H9 (cell line): ENCODE measurements at regions not wholly inside any gene's neighbourhood (a gene's known extent, or its start where the extent isn't known, plus 50 kb on each side); places are given as distances from the start of the nearest gene placed in this dataset.

Source experiments
- DNase-seq: peaks from one replicate; pipeline ENCODE4 v3.0.0-alpha.2; 2017
- H2AFZ ChIP-seq: one replicate; pipeline ENCODE4 v1.6.1; 2013; ENCODE audit warnings: mild to moderate bottlenecking, low read length, control low read depth, moderate library complexity
- H2AK5ac ChIP-seq: 2 replicates; pipeline ENCODE4 v1.6.1; 2013; ENCODE audit warnings: low read length, control low read depth, mixed read lengths; ENCODE audit not compliant: insufficient read length
- H2BK120ac ChIP-seq: one replicate; pipeline ENCODE4 v1.6.1; 2013; ENCODE audit warnings: low read depth, mild to moderate bottlenecking, low read length, control low read depth, inconsistent platforms; ENCODE audit not compliant: poor library complexity, severe bottlenecking
- H2BK12ac ChIP-seq: 2 replicates; pipeline ENCODE4 v1.6.1; 2013; ENCODE audit warnings: low read length, control low read depth, mixed read lengths, low read depth; ENCODE audit not compliant: insufficient read length
- H2BK15ac ChIP-seq: 2 replicates; pipeline ENCODE4 v1.6.1; 2013; ENCODE audit warnings: low read depth, low read length, control low read depth
- H2BK20ac ChIP-seq: one replicate; pipeline ENCODE4 v1.6.1; 2013; ENCODE audit warnings: low read depth, mild to moderate bottlenecking, low read length, control low read depth, inconsistent platforms; ENCODE audit not compliant: poor library complexity, severe bottlenecking
- H2BK5ac ChIP-seq: 2 replicates; pipeline ENCODE4 v1.6.1; 2013; ENCODE audit warnings: low read length, control low read depth, mixed read lengths; ENCODE audit not compliant: insufficient read length
- H3K14ac ChIP-seq: 2 replicates; pipeline ENCODE4 v1.6.1; 2013; ENCODE audit warnings: low read length, control low read depth; ENCODE audit not compliant: insufficient read depth
- H3K18ac ChIP-seq: 2 replicates; pipeline ENCODE4 v1.6.1; 2013; ENCODE audit warnings: low read depth, mild to moderate bottlenecking, mixed read lengths, low read length, control low read depth; ENCODE audit not compliant: insufficient read length
- H3K23ac ChIP-seq: 2 replicates; pipeline ENCODE4 v1.6.1; 2013; ENCODE audit warnings: low read length, control low read depth, mixed read lengths, low read depth; ENCODE audit not compliant: insufficient read length
- H3K23me2 ChIP-seq: 2 replicates; pipeline ENCODE4 v1.6.1; 2013; ENCODE audit warnings: low read depth, mild to moderate bottlenecking, mixed read lengths, low read length, control low read depth; ENCODE audit not compliant: insufficient read length, poor library complexity, severe bottlenecking
- H3K27ac ChIP-seq: 2 replicates; pipeline ENCODE4 v1.5.1; 2013; ENCODE audit warnings: low read length, control low read depth, mixed read lengths, low read depth; ENCODE audit not compliant: insufficient read length
- H3K27me3 ChIP-seq: 2 replicates; pipeline ENCODE4 v1.6.1; 2013; ENCODE audit warnings: low read length, control low read depth, inconsistent platforms; ENCODE audit not compliant: insufficient read depth
- H3K4ac ChIP-seq: 2 replicates; pipeline ENCODE4 v1.6.1; 2013; ENCODE audit warnings: low read depth, mild to moderate bottlenecking, control low read depth, inconsistent platforms, low read length, moderate library complexity
- H3K4me1 ChIP-seq: 2 replicates; pipeline ENCODE4 v1.6.1; 2013; ENCODE audit warnings: low read length, control low read depth, inconsistent platforms; ENCODE audit not compliant: insufficient read depth
- H3K4me2 ChIP-seq: 2 replicates; pipeline ENCODE4 v1.6.1; 2013; ENCODE audit warnings: low read length, control low read depth, mixed read lengths; ENCODE audit not compliant: insufficient read length, insufficient read depth
- H3K56ac ChIP-seq: 2 replicates; pipeline ENCODE4 v1.6.1; 2013; ENCODE audit warnings: low read depth, mild to moderate bottlenecking, mixed read lengths, low read length, control low read depth; ENCODE audit not compliant: insufficient read length
- H3K79me1 ChIP-seq: 2 replicates; pipeline ENCODE4 v1.6.1; 2013; ENCODE audit warnings: low read depth, mild to moderate bottlenecking, moderate library complexity, low read length, control low read depth, inconsistent platforms; ENCODE audit not compliant: insufficient read depth, poor library complexity, severe bottlenecking
- H3K79me2 ChIP-seq: 2 replicates; pipeline ENCODE4 v1.6.1; 2013; ENCODE audit warnings: low read length, control low read depth, inconsistent platforms; ENCODE audit not compliant: insufficient read depth
- H3K9ac ChIP-seq: 2 replicates; pipeline ENCODE4 v1.6.1; 2013; ENCODE audit warnings: low read length, control low read depth, mixed read lengths; ENCODE audit not compliant: insufficient read length; ENCODE audit errors: extremely low read depth
- H3K9me3 ChIP-seq: one replicate; pipeline ENCODE4 v1.6.1; 2013; ENCODE audit warnings: low read depth, low read length, inconsistent platforms; ENCODE audit not compliant: control insufficient read depth
- H3T11ph ChIP-seq: one replicate; pipeline ENCODE4 v1.6.1; 2013; ENCODE audit warnings: mild to moderate bottlenecking, low read length, control low read depth, inconsistent platforms
- H4K20me1 ChIP-seq: one replicate; pipeline ENCODE4 v1.6.1; 2013; ENCODE audit not compliant: control insufficient read depth, insufficient read length, insufficient read depth
- H4K5ac ChIP-seq: 2 replicates; pipeline ENCODE4 v1.6.1; 2013; ENCODE audit warnings: low read depth, mild to moderate bottlenecking, mixed read lengths, low read length, control low read depth; ENCODE audit not compliant: insufficient read length
- H4K8ac ChIP-seq: replicated peaks from 2 replicates; pipeline ENCODE4 v1.6.1; 2013; ENCODE audit warnings: low read length, control low read depth, mixed read lengths, low read depth; ENCODE audit not compliant: insufficient read length
- H4K91ac ChIP-seq: 2 replicates; pipeline ENCODE4 v1.6.1; 2013; ENCODE audit warnings: low read depth, mild to moderate bottlenecking, moderate library complexity, mixed read lengths, low read length, control low read depth; ENCODE audit not compliant: insufficient read length
- H3K27ac Mint-ChIP-seq, 3 experiments: 2 replicates in 2 of 3; 3 replicates in 1 of 3; pipeline ENCODE4 v1.8.0; 2020 to 2021; ENCODE audit warnings: mixed read lengths in 3 of 3, mild to moderate bottlenecking in 1 of 3, moderate library complexity in 1 of 3
- H3K27me3 Mint-ChIP-seq: 2 replicates; pipeline ENCODE4 v1.8.0; 2021; ENCODE audit warnings: low read depth, mild to moderate bottlenecking, moderate library complexity, mixed read lengths
- H3K36me3 Mint-ChIP-seq, 3 experiments: 2 replicates in 2 of 3; 3 replicates in 1 of 3; pipeline ENCODE4 v1.8.0; 2020 to 2021; ENCODE audit warnings: low read depth in 3 of 3, mixed read lengths in 3 of 3; ENCODE audit not compliant: insufficient read depth in 1 of 3
- H3K4me1 Mint-ChIP-seq, 2 experiments: 2 replicates each; pipeline ENCODE4 v1.8.0; 2020; ENCODE audit warnings: mixed read lengths in 2 of 2
- H3K4me3 Mint-ChIP-seq, 2 experiments: 2 replicates in 1 of 2; 3 replicates in 1 of 2; pipeline ENCODE4 v1.8.0; 2020 to 2021; ENCODE audit warnings: mild to moderate bottlenecking in 2 of 2, mixed read lengths in 2 of 2, moderate library complexity in 1 of 2
- H3K9me3 Mint-ChIP-seq, 2 experiments: 2 replicates in 1 of 2; 3 replicates in 1 of 2; pipeline ENCODE4 v1.8.0; 2020; ENCODE audit warnings: mild to moderate bottlenecking in 2 of 2, mixed read lengths in 2 of 2, moderate library complexity in 1 of 2
- CTCF ChIP-seq: fragments of 200-600 bp; sonication (generic); conservative IDR thresholded peaks from 3 replicates; pipeline ENCODE4 v1.8.0; 2021; ENCODE audit warnings: antibody characterized with exemption, mild to moderate bottlenecking
- WGBS: extraction: QIAGEN DNeasy Blood & Tissue Kit; methylation state at CpG from one replicate; pipeline ENCODE4 v1.1.7; 2013; ENCODE audit warnings: missing lambda C conversion rate, low lambda C conversion rate, mixed read lengths; ENCODE audit not compliant: insufficient read length; ENCODE audit errors: extremely low coverage; 5-methylcytosine and 5-hydroxymethylcytosine counted together

- Mint-ChIP-seq H3K9me3 (no peaks in the 10 kb centered on the region), H3K27ac (no peak overlapping the region), H3K27me3 (no peaks in the 10 kb centered on the region), H3K36me3 (no peaks in the 10 kb centered on the region), H3K4me1 (0 out of 4 replicates have a peak, but pooled peaks cover 3% of the 10 kb centered on the region in 2 experiments), H3K4me3 (no peak overlapping the region)
- Histone ChIP-seq H3K4ac (no peak overlapping the region), H4K5ac (no peak overlapping the region), H3K23ac (no peak overlapping the region), H3K79me2 (no peaks in the 10 kb centered on the region), H2AK5ac (no peak overlapping the region), H2AFZ (no peak overlapping the region), H3K4me1 (no peaks in the 10 kb centered on the region), H3K56ac (no peak overlapping the region), H2BK120ac (no peak overlapping the region), H3K4me2 (no peak overlapping the region), H3T11ph (no peak overlapping the region), H2BK20ac (no peak overlapping the region), H2BK15ac (no peak overlapping the region), H2BK5ac (no peak overlapping the region), H2BK12ac (no peak overlapping the region), H3K9ac (no peak overlapping the region), H3K9me3 (no peaks in the 10 kb centered on the region), H3K23me2 (no peaks in the 10 kb centered on the region), H3K27ac (no peak overlapping the region), H4K8ac (no peak overlapping the region), H4K91ac (no peak overlapping the region), H3K18ac (no peak overlapping the region), H3K14ac (no peak overlapping the region), H4K20me1 (no peaks in the 10 kb centered on the region), H3K79me1 (no peaks in the 10 kb centered on the region), H3K27me3 (no peaks in the 10 kb centered on the region)
- TF ChIP-seq CTCF, result no peak
- no peak for DNase-seq
- no CpG with 5 or more reads among the region's 2 CpGs for WGBS
Observed at GRCh38 chr6:81049425-81050042, 702.9 kb downstream of the TENT5A start.
